HS-27A (cell line): ENCODE measurements at regions not wholly inside any gene's neighbourhood (a gene's known extent, or its start where the extent isn't known, plus 50 kb on each side); places are given as distances from the start of the nearest gene placed in this dataset.

Experiments
- DNase-seq: peaks from one replicate; pipeline ENCODE4 v3.0.0-alpha.2; 2012; ENCODE audit warnings: low read depth, missing footprints

DNA sequence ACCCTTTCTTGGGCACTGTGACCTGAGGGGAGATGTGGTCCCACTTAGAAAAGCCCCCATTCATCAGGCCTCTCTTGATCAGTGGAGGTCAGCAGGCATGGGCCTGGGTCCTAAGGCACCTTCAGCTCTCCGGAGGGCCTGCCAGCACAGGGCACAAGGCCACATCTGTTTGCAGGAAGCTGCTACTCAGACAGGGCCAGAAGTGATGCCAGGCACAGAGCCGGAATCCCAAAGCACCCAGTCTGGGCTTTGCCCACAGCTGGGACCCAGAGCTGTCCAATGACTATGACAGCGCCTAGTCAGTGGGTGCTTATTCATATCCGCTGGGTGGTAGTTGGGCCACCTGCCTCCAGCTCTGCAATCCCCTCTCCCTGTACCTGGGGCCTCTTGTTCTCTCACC is 63.2 kb upstream of the ELN start:
- no peak for DNase-seq

DNA sequence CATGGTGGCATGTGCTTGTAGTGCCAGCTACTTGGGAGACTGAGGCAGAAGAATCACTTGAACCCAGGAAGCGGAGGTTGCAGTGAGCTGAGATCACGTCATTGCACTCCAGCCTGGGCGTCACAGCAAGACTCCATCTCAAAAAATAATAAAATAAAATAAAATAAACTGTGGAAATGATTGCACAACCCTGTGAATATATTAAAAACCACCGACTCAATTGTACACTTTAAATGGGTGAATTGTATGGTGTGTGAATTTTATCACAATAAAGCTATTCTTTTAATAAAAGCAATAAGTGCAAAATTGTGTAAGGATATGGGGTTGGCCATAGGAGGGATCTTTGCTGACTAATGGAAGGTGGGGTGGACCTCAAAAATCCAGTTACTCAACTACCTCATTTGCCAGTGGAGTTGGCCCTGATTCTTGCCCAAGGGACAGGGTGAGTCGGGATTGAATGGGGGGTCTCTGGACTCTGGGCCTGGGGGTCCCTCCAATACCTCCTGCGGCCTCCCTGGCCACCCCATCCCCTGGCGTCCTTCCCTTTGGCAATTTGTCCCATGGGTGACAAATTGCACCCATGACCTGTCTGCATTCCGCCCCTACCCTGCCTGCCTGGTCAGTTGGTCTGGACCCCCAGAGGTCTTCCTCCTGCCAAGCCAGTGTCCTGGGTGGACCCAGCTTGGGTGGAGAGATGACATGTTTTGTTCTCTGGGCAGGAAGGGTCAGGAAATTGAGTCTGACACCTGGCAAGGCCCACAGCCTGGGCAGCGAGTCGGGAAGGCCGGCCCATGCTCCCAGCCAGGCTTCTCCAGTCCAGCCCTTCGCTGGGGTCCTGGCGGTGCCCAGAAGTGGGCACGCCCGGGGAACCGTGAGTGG is 61.7 kb upstream of the ELN start:
- DNase-seq = no peak

DNA sequence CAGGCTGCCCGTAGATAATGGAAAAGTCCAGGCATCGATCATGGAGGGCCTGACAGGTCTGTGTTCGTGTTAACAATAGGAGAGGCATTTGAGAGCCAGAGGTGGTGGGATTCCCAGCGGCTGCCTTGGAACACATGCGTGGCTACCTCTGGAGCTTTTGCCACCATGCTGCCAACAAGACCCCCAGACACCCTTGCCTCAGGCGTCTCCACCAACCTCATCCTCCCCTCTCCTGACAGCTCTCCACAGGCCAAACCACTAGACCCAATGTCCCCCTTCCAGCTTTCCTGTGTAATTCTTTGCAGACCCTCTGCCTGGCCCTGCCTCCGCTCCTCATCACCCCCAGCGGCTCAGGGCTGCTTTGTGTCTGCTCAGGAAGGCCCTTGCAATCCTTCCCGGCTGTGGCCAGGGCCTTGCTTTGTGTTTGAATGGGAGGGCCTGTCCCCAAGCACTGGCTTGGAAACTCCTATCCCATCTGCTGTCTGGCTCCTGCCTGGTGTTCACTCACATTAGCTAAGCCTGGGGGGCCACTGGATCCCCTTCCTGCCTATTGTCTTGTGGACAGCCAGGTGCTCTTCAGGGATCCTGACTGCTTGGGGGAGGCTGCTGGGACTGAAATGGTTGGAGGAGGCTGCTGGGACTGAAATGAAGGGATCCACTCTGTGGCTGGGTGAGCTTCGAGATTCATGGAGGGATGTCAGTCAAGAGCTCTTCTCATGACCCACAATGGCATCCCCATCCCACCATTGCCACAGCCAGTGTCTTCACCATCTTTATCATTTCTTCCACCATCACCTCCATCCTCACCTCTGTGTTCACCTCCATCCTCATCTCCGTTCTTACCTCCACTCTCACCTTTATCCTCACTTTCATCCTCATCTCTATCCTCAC is 60.8 kb upstream of the ELN start:
- DNase-seq = no peak

DNA sequence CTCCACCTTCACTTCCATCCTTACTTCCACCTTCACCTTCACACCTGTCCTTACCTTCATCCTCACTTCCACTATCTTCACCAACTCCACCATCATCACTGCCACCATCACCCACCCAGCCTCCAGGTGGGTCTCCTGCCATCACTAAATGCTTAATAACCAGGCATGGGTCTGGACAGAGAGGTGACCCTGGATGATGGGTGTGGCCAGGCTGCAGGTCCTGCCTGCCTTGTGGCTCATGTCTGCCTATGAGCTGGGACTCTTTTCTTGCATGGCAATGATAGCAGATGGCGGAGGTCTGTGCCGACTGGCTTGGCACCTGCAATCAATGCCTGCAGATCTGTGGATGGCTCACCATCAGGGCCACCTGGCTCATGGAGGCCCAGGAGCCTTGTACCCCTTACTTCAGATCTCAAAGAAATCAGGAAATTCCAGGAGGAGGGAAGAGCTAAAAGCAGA is 60.1 kb upstream of the ELN start:
- no peak for DNase-seq

DNA sequence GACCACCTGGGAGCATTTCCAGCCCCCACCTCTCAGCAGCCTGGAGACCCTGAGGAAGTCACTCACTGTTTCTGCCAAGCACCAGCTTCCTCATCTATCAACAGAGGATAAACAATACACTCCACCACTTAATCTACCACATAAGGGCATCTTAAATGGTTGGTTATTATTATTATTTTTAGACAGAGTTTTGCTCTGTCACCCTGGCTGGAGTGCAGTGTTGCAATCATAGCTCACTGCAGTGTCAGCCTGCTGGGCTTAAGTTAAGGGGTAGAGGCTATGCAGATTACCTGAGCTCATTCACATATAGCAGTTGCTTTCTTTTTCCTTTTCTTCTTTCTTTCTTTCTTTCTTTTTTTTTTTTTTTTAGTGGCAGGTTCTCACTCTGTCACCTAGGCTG is 59.5 kb upstream of the ELN start:
- no peak for DNase-seq

DNA sequence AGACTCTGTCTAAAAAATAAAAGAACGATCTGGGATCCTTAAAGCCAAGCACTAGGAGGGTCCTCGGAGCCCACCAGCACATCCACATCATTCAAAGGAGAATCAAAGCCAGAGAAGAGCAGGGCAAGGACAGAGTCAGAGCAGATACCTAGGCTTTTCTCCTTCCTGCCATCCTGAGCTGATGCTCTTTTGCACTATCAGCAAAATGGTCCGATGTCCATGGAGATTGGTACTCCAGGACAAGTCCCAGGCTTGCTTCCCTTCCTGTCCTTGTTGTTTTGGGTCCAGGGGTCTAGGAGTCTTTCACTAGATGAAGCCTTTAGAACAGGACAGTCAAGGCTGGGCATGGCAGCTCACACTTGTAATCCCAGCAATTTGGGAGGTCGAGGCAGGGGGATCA is 58.0 kb upstream of the ELN start:
- DNase-seq = no peak

DNA sequence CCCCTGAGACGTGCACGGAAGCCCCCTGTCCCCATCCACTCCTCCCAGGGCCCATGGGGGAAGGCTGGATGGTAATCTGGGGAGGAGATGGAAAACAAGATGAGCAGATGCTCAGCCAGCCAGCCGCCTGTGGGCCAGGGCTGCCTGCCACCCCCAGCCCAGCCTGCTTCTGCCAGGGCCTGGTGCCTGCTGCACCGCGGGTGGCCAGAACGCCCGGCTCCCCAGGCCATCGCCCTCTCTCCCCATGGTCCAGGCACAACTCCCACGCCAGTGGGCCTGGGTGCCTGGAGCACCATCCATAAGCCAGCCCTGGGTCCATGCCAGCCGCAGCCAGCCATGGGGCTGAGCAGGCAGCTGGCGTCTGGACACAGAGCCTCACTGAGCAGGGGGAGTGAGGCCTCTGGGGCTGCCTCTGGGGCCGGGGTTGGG is 57.2 kb upstream of the ELN start:
- DNase-seq = no peak

DNA sequence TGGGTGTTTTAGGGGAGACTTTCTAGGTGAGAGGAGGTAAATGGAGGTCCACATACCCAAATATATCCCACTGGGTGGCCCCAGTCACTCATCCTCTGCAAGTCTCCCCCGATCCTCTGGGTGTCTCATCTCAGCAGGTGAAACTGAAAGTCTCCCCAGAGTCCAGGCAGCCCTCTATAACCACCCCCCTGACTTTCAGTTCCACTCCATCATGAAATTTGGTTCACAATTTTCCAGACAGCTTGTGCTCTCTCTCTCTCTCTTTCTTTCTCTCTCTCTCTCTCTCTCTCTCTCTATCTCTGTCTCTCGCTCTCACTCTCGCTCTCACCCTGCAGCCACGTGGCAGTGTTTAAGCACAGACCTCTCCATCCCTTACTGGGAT is 56.7 kb upstream of the ELN start:
- no peak for DNase-seq

DNA sequence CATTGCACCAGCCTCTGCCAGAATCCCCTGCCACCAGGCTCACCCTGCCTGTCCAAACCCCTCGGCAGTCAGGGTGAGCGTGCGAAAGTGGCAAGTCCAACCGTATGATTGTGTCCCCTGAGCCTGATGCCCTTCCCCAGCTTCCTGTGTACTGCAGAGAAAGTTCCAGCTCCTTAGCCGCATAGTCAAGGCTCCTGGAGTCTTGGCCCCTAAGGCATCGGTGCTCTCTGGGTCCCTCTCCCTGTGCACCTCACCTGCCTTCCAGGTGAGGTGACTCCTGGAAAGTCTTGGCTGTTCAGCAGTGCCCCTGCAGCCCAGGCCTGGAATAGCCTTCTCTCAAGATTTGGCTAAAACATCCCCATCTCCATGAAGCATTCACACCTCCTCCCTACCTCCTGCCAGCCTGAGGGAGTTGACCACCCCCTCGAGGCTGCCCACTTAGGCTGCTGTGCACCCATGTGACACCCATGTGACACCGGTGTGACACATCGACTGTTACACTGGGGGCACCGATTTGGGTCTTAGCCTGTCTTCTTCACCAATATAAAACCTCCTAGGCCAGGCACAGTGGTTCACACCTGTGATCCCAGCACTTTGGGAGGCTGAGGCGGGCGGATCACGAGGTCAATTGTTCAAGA is 56.1 kb upstream of the ELN start:
- no peak for DNase-seq

DNA sequence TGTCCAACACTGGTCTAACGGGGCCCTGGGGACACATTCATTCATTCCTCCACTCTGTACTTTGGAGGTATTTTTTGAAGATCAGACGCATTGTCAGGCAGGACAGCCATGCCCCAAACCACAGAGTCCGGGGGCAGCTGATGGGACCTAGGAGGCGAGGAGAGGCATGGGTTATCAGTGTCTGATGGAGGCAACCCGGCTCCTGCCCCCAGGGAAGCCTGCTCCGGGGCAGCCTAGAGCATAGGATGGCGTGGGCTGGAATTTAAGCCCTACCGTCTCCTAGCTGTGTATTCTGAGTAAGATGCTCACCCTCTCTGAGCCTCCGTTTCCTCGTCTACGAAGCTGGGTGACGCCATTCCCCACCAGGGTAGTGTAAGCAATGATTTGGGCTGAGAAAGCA is 55.4 kb upstream of the ELN start:
- DNase-seq = no peak

DNA sequence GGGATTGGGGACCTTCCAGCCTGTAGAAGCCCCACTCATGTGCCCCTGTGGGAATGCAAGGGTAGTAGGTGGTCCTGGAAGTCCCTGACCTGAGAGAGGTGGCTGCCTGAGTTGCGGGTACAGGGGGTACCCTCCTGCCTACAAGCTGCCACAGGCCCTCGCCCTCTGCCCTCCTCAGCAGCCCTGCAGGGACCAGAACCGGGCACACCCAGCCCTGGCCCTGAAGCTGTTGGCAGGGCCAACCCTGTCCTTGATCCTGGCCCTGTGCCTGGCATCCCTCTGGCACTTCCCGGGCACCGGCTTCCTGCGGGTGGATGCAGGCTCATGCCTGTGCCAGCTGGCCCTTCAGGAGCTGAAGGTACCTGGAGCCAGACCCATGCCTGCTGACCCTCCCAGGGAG is 54.9 kb upstream of the ELN start:
- DNase-seq = no peak

DNA sequence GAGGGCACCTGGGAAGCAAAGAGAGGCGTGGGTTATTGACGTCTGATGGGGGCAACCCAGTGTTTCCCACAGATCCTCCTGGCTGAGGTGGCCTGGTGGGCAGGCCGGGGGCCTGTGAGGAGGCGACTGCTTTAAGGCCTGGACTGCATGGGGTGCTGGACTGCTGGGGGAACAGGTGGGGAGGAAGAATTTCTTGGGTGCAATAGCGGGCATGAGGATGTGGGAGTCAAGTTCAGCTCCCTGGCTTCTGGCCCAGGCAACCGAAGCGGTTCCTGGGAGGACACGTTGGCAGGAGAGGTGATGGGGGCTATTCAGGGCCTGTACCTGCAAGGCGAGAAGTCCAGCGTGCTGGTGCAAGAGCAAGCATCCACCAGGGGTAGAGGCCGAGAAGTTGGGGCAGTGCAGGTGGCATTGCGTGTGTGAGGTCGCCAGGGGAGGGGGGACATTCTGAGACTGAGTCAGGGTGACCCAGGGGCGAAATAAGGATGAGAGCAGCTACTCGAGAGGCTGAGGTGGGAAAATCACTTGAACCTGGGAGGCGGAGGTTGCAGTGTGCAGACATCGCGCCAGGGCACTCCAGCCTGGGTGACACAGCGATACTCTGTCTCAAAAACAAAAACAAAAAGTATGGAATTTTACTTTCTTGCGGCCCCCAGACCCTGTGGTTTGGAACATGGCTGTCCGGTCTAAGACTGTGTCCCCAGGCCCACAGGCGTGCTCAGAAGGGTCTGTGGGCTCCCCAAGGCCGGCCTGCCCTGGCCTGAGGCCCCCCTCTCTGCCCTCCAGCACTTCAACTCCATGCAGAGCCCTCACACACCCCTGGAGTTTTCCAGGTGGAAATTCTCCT is 53.6 kb upstream of the ELN start:
- no peak for DNase-seq

DNA sequence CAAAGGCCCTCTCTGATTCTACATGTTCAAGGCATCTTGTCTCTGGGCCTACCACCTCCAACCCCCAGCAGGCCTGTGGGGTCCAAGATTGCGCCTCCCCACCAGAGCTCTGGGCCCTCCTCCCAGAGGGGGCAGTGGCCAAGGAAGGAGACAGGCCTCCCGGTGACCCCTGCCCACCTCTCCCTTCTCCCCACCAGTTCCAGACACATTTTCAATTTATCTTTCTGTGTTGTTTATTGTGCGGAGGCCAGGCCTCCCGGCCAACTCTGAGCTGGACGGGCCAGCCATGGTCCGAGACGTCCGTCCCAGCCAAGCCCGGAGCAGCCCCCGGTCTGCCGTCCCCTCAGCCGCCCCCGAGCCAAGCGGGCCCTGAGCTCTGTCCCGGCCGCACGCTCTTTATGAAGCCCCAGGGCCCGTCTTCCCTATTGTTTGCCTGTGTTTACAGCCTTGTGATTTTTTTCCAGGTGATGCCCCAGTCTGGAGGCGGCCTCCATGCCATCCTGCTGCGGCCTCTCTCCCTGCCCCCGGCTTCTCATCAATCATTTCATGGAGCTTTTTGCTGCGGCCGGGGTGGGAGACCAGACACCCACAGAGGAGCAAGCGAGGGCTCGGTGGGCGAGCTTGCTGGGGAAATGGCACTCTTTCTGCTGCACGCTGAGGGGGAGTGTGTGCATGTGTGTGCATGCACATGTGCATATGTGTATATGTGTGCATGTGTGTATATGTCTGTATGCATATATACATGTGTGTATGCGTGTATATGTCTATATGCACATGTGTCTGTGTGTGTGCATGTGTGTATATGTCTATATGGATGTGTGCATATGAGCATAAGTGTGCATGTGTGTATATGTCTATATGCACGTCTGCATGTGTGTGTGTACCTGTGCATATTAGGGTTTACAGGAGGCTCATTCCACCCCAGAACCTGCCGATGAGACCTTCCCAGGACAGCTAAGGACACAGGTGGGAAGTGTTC is 52.7 kb upstream of the ELN start:
- no peak for DNase-seq

DNA sequence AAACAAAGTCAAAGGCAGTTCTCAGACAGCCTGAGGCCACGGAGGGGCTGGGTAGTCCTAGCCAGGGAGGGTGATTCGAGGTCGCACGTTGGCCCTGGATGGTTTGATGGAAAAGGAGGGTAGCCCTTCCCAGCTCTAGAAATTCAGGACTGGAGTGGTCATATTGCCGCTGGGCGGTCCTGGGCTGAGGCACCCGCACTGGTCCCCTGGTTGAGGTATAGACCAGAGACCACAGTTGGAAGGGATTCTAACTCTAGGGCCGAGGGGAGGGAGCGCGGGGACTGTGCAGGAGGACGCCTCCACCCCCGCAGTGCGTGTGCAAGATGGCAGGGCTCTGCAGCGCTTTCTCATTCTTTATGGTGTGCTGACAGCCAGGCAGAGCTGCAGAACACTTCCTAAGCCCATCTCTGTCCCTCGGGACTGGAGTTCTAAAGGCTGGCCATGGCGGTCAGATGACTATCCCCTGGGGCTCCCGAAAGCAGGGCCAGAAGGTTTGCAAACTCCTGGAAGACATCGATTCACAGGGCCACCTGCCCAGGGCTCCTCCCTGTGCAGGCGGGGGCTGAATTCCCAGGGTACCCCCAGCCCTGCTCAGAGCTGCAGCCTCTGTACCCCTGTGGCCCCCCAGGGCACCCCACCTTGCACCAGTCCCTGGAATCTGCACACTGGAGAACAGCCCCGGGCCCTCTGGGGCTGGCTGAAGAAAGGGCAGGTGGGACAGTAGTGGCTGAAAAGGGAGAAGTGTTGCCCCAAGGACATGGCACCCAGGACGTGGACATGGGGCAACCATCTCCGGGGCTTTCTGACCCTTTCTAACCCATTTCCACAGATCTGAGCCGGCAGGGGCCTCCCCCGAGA is 51.0 kb upstream of the ELN start:
- DNase-seq = no peak

DNA sequence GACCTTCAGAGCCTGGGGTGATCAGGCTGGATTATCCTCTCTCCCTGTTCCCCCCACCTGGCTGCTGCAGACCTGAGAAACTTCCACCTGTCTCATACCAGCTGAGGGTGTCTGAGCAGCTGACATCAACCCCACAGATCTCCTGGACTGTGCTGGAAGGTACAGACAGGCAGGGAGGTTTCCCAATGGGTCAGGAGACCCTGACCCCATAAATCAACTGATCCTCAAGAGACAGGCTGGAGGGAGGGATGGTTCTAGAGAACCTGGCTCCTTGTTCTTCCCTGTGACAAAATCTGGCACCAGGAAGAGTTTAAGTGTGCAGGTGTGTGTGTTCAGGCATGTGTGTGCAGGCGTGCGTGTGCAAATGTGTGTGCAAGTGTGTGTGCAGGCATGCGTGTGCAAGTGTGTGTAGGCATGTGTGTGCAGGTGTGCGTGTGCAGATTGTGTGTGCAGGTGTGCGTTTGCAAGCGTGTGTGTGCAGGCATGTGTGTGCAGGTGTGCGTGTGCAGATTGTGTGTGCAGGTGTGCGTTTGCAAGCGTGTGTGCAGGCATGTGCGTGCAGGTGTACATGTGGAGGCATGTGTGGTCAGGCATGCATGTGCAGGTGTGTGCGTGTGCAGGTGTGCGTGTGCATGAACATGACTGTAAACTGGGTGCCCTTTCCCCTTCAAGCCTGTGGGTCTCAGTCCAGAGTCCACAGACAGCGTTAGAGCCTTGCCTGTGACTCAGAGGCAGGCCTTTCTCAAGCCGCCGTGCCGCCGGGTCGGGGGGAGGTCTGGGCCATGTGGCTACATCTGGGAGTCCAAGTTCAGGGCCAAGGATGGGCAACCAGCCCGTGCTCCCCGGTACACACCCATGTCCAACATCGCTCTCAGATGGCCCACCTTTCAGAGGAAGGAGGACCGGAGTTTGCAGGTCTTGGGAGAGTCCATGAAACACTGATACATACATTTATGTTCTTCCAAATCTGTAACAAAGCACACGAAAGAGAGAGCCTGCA is 50.1 kb upstream of the ELN start:
- no peak for DNase-seq
